Muscle of leg (tissue), 3 donors: ENCODE measurements at regions not wholly inside any gene's neighbourhood (a gene's known extent, or its start where the extent isn't known, plus 50 kb on each side); places are given as distances from the start of the nearest gene placed in this dataset.
"Not testable (repeated sequence)": the region's sequence is repeated elsewhere in the genome, so short reads cannot be mapped to it uniquely, and the experiment has no call there.

ENCODE experiments used
- DNase-seq: peaks from one replicate; pipeline ENCODE4 v3.0.0; 2013
- H3K27ac ChIP-seq: one replicate; pipeline ENCODE4 v1.5.1; 2013; ENCODE audit warnings: mild to moderate bottlenecking, low read length, control low read depth
- H3K27me3 ChIP-seq: one replicate; pipeline ENCODE4 v1.6.1; 2013; ENCODE audit warnings: low read length; ENCODE audit not compliant: control insufficient read depth, insufficient read depth
- H3K36me3 ChIP-seq: one replicate; pipeline ENCODE4 v1.6.1; 2013; ENCODE audit warnings: low read length; ENCODE audit not compliant: control insufficient read depth, insufficient read depth
- H3K4me1 ChIP-seq: one replicate; pipeline ENCODE4 v1.6.1; 2013; ENCODE audit warnings: low read length; ENCODE audit not compliant: control insufficient read depth, insufficient read depth
- H3K4me3 ChIP-seq: one replicate; pipeline ENCODE4 v1.5.1; 2013; ENCODE audit warnings: low read length, control low read depth
- H3K9me3 ChIP-seq: replicated peaks from 2 replicates; pipeline ENCODE4 v1.6.1; 2013; ENCODE audit warnings: low read depth, low read length; ENCODE audit not compliant: control insufficient read depth
- WGBS: methylation state at CpG from one replicate; pipeline ENCODE4 v1.1.5; 2013; ENCODE audit warnings: missing lambda C conversion rate; ENCODE audit not compliant: insufficient coverage; 5-methylcytosine and 5-hydroxymethylcytosine counted together

GRCh38 chr6:62974452-62974851 lies 236.8 kb upstream of the FKBP1C start:
- H3K9me3 ChIP-seq = no peaks in the 10 kb centered on the region
- no peaks in the 10 kb centered on the region for H3K36me3 ChIP-seq
- DNase-seq = no peak
- no peaks in the 10 kb centered on the region for H3K27me3 ChIP-seq
- no CpG with 5 or more reads among the region's 1 CpG for WGBS
- no peaks in the 10 kb centered on the region for H3K4me1 ChIP-seq
- no peak overlapping the region for H3K4me3 ChIP-seq
- no peak overlapping the region for H3K27ac ChIP-seq

- no peaks in the 10 kb centered on the region for H3K4me1 ChIP-seq
- no peak overlapping the region for H3K27ac ChIP-seq
- H3K4me3 ChIP-seq = no peak overlapping the region
- DNase-seq = no peak
- no peaks in the 10 kb centered on the region for H3K9me3 ChIP-seq
- H3K27me3 ChIP-seq = no peaks in the 10 kb centered on the region
- no peaks in the 10 kb centered on the region for H3K36me3 ChIP-seq
These were observed 234.7 kb upstream of the FKBP1C start for GRCh38 chr6:62976566-62976965.

GRCh38 chr6:62978920-62979319 lies 232.3 kb upstream of the FKBP1C start:
- no peak overlapping the region for H3K27ac ChIP-seq
- H3K4me1 ChIP-seq = no peaks in the 10 kb centered on the region
- H3K36me3 ChIP-seq = no peaks in the 10 kb centered on the region
- no peak for DNase-seq
- H3K4me3 ChIP-seq = no peak overlapping the region
- H3K27me3 ChIP-seq = no peaks in the 10 kb centered on the region
- H3K9me3 ChIP-seq = no peaks in the 10 kb centered on the region
- no CpG with 5 or more reads among the region's 2 CpGs for WGBS

GRCh38 chr6:62980093-62980492 lies 231.2 kb upstream of the FKBP1C start:
- 71% methylated on average over 1 of the region's 2 CpGs for WGBS

GRCh38 chr6:62980724-62981123 lies 230.5 kb upstream of the FKBP1C start:
- no peak for DNase-seq
- Histone ChIP-seq H3K27me3 (no peaks in the 10 kb centered on the region), H3K36me3 (no peaks in the 10 kb centered on the region), H3K4me1 (no peaks in the 10 kb centered on the region), H3K27ac (no peak overlapping the region), H3K4me3 (no peak overlapping the region), H3K9me3 (no peaks in the 10 kb centered on the region)

More at GRCh38 chr6:62980093-62980492, 231.2 kb upstream of the FKBP1C start:
- Histone ChIP-seq H3K27me3 (no peaks in the 10 kb centered on the region), H3K9me3 (no peaks in the 10 kb centered on the region), H3K4me3 (no peak overlapping the region), H3K36me3 (no peaks in the 10 kb centered on the region), H3K4me1 (no peaks in the 10 kb centered on the region), H3K27ac (no peak overlapping the region)
- no peak for DNase-seq

GRCh38 chr6:62982951-62983350 lies 228.3 kb upstream of the FKBP1C start:
- no peaks in the 10 kb centered on the region for H3K4me1 ChIP-seq
- no peaks in the 10 kb centered on the region for H3K9me3 ChIP-seq
- no peak overlapping the region for H3K4me3 ChIP-seq
- H3K27me3 ChIP-seq = no peaks in the 10 kb centered on the region
- H3K27ac ChIP-seq = no peak overlapping the region
- no CpG with 5 or more reads among the region's 2 CpGs for WGBS
- DNase-seq = no peak
- no peaks in the 10 kb centered on the region for H3K36me3 ChIP-seq

DNA sequence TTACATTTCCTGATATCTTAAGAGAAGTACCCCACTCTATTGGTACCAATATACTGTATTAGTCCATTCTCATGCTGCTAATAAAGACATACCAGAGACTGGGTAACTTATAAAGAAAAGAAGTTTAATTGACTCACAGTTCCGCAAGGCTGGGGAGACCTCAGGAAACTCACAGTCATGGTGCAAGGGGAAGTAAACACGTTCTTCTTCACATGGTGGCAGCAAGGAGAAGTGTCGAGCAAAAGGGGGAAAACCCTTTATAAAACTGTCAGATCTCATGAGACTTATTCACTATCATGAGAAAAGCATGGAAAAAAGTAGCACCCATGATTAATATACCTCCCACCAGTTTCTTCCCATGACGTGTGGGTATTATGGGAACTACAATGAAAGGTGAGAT lies 219.6 kb upstream of the FKBP1C start:
- H3K27me3 ChIP-seq, H3K27ac ChIP-seq, H3K9me3 ChIP-seq, DNase-seq, H3K4me1 ChIP-seq, H3K36me3 ChIP-seq, H3K4me3 ChIP-seq: not testable (repeated sequence)
- WGBS = no CpG with 5 or more reads among the region's 4 CpGs

DNA sequence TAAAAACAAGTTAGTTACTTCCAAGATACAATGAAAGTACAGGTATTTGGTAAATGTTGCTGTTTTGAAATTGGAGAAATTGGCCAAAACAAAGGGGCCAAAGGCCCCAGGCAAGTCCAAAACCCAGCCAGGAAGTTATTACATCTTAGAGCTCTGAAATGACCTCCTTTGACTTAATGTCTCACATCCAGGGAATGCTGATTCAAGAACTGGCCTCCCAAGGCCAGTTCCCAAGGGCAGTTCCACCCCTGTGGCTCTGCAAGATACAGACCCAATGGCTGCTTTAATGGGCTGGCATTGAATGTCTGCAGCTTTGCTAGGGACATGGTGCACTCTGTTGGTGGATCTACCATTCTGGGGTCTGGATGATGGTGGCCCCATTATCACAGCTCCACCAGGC lies 217.3 kb upstream of the FKBP1C start:
- Histone ChIP-seq H3K4me1 (no peaks in the 10 kb centered on the region), H3K9me3 (peaks cover 3% of the 10 kb centered on the region), H3K27ac (no peak overlapping the region), H3K4me3 (no peak overlapping the region), H3K27me3 (no peaks in the 10 kb centered on the region), H3K36me3 (no peaks in the 10 kb centered on the region)
- DNase-seq = no peak

DNA sequence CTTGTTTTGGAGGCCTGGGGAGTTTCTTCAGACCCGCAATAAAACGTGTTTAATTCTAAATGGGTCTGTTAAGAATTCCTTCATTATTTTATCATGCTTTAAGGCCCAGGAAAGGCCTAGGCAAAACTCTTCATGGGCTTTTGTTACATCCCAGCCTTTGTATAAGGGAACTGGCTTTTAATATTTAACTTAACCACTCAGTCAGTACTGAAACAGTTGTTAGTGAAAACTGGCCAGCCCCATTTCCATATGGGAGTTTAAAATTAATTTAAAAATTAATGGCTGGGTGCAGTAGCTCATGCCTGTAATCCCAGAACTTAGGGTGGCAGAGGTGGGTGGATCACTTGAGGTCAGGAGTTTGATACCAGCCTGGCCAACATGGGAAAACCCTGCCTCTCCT lies 213.2 kb upstream of the FKBP1C start:
- WGBS = no CpG with 5 or more reads among the region's 2 CpGs
- DNase-seq = no peak
- Histone ChIP-seq H3K4me3 (no peak overlapping the region), H3K27ac (no peak overlapping the region), H3K9me3 (no peaks in the 10 kb centered on the region), H3K4me1 (no peaks in the 10 kb centered on the region), H3K27me3 (no peaks in the 10 kb centered on the region), H3K36me3 (no peaks in the 10 kb centered on the region)

GRCh38 chr6:62999242-62999641 lies 212.0 kb upstream of the FKBP1C start:
- not testable (repeated sequence) for H3K27ac ChIP-seq, H3K4me1 ChIP-seq, H3K27me3 ChIP-seq, H3K36me3 ChIP-seq, H3K4me3 ChIP-seq, DNase-seq, H3K9me3 ChIP-seq
- 29% methylated on average over 1 of the region's 3 CpGs for WGBS

- no peaks in the 10 kb centered on the region for H3K36me3 ChIP-seq
- DNase-seq = no peak
- no CpG with 5 or more reads among the region's 1 CpG for WGBS
- H3K27me3 ChIP-seq = no peaks in the 10 kb centered on the region
- no peaks in the 10 kb centered on the region for H3K4me1 ChIP-seq
- H3K9me3 ChIP-seq = no peaks in the 10 kb centered on the region
- no peak overlapping the region for H3K27ac ChIP-seq
- no peak overlapping the region for H3K4me3 ChIP-seq
These were observed 211.5 kb upstream of the FKBP1C start for GRCh38 chr6:62999796-63000195.
